Suprapubic skin (tissue), 4 donors: ENCODE measurements at regions not wholly inside any gene's neighbourhood (a gene's known extent, or its start where the extent isn't known, plus 50 kb on each side); places are given as distances from the start of the nearest gene placed in this dataset.

Source experiments
- DNase-seq, 2 donors: peaks; one replicate each; pipeline ENCODE4 v3.0.0-alpha.2; 2019; ENCODE audit warnings: low spot score in 2 of 2
- H3K27ac ChIP-seq: fragments of 200-600 bp; sonication (generic); one replicate; pipeline ENCODE4 v1.5.1; 2019
- H3K27me3 ChIP-seq: fragments of 200-600 bp; sonication (generic); one replicate; pipeline ENCODE4 v1.5.1; 2019
- H3K36me3 ChIP-seq: fragments of 200-600 bp; sonication (generic); one replicate; pipeline ENCODE4 v1.5.1; 2019
- H3K4me1 ChIP-seq: fragments of 200-600 bp; sonication (generic); one replicate; pipeline ENCODE4 v1.5.1; 2019
- H3K4me3 ChIP-seq: fragments of 200-600 bp; sonication (generic); one replicate; pipeline ENCODE4 v1.5.1; 2019; ENCODE audit warnings: mild to moderate bottlenecking
- H3K9me3 ChIP-seq: fragments of 200-600 bp; sonication (generic); one replicate; pipeline ENCODE4 v1.5.1; 2019
- CTCF ChIP-seq, 2 donors: fragments of 200-600 bp in 1 of 2; fragments of 450-650 bp in 1 of 2; sonication (generic) in 1 of 2; IDR thresholded peaks; one replicate each; pipeline ENCODE4 v1.5.1; 2016 to 2019; ENCODE audit warnings: antibody characterized with exemption in 2 of 2, mild to moderate bottlenecking in 1 of 2, moderate library complexity in 1 of 2
- EP300 ChIP-seq: sonication (generic); formaldehyde crosslinking; IDR thresholded peaks from one replicate; pipeline ENCODE4 v1.6.1; 2017; ENCODE audit warnings: antibody characterized with exemption
- POLR2A ChIP-seq, 2 donors: fragments of 450-650 bp; IDR thresholded peaks; one replicate each; pipeline ENCODE4 v1.6.1; 2017; ENCODE audit warnings: antibody characterized with exemption in 2 of 2, mild to moderate bottlenecking in 2 of 2, moderate library complexity in 2 of 2
- POLR2AphosphoS5 ChIP-seq, 3 donors: sonication (generic); formaldehyde crosslinking; IDR thresholded peaks; one replicate each; pipeline ENCODE4 v1.6.1; 2017; ENCODE audit warnings: antibody characterized with exemption in 3 of 3
- WGBS: methylation state at CpG from one replicate; pipeline ENCODE4 v1.1.5; 2018; 5-methylcytosine and 5-hydroxymethylcytosine counted together

GRCh38 chr2:217691920-217692666 lies 310.7 kb downstream of the TNS1 start:
- 35% methylated on average over 7 of the region's 7 CpGs for WGBS
- TF ChIP-seq POLR2A (IDR thresholded peaks at IDR 0.05): no peak
- TF ChIP-seq POLR2AphosphoS5 (IDR thresholded peaks at IDR 0.05): peak in 2 of 3 donors; percentile 80 to 81
- no peaks in the 10 kb centered on the region for H3K9me3 ChIP-seq
- H3K4me1 ChIP-seq: peaks cover 48% of the 10 kb centered on the region
- peak overlapping the region; percentile 73 for H3K27ac ChIP-seq
- H3K4me3 ChIP-seq: no peak overlapping the region
- H3K36me3 ChIP-seq: no peaks in the 10 kb centered on the region
- H3K27me3 ChIP-seq: no peaks in the 10 kb centered on the region
- peak; percentile 83 to 88 for DNase-seq

GRCh38 chr2:217691516-217691915 lies 311.3 kb downstream of the TNS1 start:
- no peak for TF ChIP-seq EP300
- no peak for TF ChIP-seq POLR2AphosphoS5 (IDR thresholded peaks at IDR 0.05)
- no peak for TF ChIP-seq CTCF (IDR thresholded peaks at IDR 0.05)
- TF ChIP-seq POLR2A (IDR thresholded peaks at IDR 0.05): no peak
- H3K27ac ChIP-seq: peak overlapping the region; percentile 73
- no peaks in the 10 kb centered on the region for H3K9me3 ChIP-seq
- H3K36me3 ChIP-seq: no peaks in the 10 kb centered on the region
- DNase-seq: peak in 1 of 2 donors; percentile 27
- WGBS: 71% methylated on average over 3 of the region's 3 CpGs
- H3K4me1 ChIP-seq: peaks cover 53% of the 10 kb centered on the region
- no peak overlapping the region for H3K4me3 ChIP-seq
- no peaks in the 10 kb centered on the region for H3K27me3 ChIP-seq

GRCh38 chr2:217689053-217689452 lies 313.7 kb downstream of the TNS1 start:
- Histone ChIP-seq H3K27me3 (no peaks in the 10 kb centered on the region), H3K27ac (peak overlapping the region; percentile 85), H3K4me1 (peaks cover 63% of the 10 kb centered on the region), H3K36me3 (no peaks in the 10 kb centered on the region), H3K4me3 (no peak overlapping the region), H3K9me3 (no peaks in the 10 kb centered on the region)
- TF ChIP-seq EP300: no peak
- TF ChIP-seq POLR2AphosphoS5 (IDR thresholded peaks at IDR 0.05): no peak
- no peak for TF ChIP-seq POLR2A (IDR thresholded peaks at IDR 0.05)
- TF ChIP-seq CTCF (IDR thresholded peaks at IDR 0.05): no peak
- peak in 1 of 2 donors; percentile 13 for DNase-seq
- WGBS: 100% methylated on average over 1 of the region's 1 CpG

- peak overlapping the region; percentile 85 for H3K27ac ChIP-seq
Observed at GRCh38 chr2:217688494-217688893, 314.3 kb downstream of the TNS1 start.

GRCh38 chr2:217687771-217688170 lies 315.0 kb downstream of the TNS1 start:
- H3K4me3 ChIP-seq: no peak overlapping the region
- TF ChIP-seq EP300 (peak; percentile 51), POLR2A (IDR thresholded peaks at IDR 0.05) (no peak), POLR2AphosphoS5 (IDR thresholded peaks at IDR 0.05) (peak in 1 of 3 donors; percentile 22), CTCF (IDR thresholded peaks at IDR 0.05) (no peak)
- H3K36me3 ChIP-seq: no peaks in the 10 kb centered on the region
- H3K9me3 ChIP-seq: no peaks in the 10 kb centered on the region
- no peaks in the 10 kb centered on the region for H3K27me3 ChIP-seq
- 83% methylated on average over 6 of the region's 6 CpGs for WGBS
- DNase-seq: peak in 1 of 2 donors; percentile 30
- H3K27ac ChIP-seq: peak overlapping the region; percentile 85
- H3K4me1 ChIP-seq: peaks cover 74% of the 10 kb centered on the region

More at GRCh38 chr2:217688494-217688893, 314.3 kb downstream of the TNS1 start:
- no peak for TF ChIP-seq EP300
- TF ChIP-seq POLR2A (IDR thresholded peaks at IDR 0.05): no peak
- TF ChIP-seq CTCF (IDR thresholded peaks at IDR 0.05): no peak
- no peak for TF ChIP-seq POLR2AphosphoS5 (IDR thresholded peaks at IDR 0.05)
- Histone ChIP-seq H3K27me3 (no peaks in the 10 kb centered on the region), H3K36me3 (no peaks in the 10 kb centered on the region), H3K4me1 (peaks cover 67% of the 10 kb centered on the region), H3K9me3 (no peaks in the 10 kb centered on the region), H3K4me3 (no peak overlapping the region)
- WGBS: 89% methylated on average over 3 of the region's 3 CpGs
- DNase-seq: peak in 1 of 2 donors; percentile 36
